ENCODE measurements at regions not wholly inside any gene's neighbourhood (a gene's known extent, or its start where the extent isn't known, plus 50 kb on each side); places are given as distances from the start of the nearest gene placed in this dataset.

- H3K36me3 ChIP-seq (ENCODE audit: insufficient read depth, low read length, poor library complexity, severe bottlenecking): no peaks in the 10 kb centered on the region
- no peaks in the 10 kb centered on the region for H3K27me3 ChIP-seq (replicated peaks; ENCODE audit: insufficient read depth, low read depth, low read length, poor library complexity)
- BruUV-seq (replicated peaks): no TSS peak
- no peak overlapping the region for H3K4me3 ChIP-seq (ENCODE audit: low read depth, low read length, poor library complexity, severe bottlenecking)
- no peak for DNase-seq (ENCODE audit: low spot score)
- H3K4me1 ChIP-seq (ENCODE audit: insufficient read depth, low read length, poor library complexity, severe bottlenecking): peaks cover 5% of the 10 kb centered on the region
- CTCF ChIA-PET: no interaction called here
- intact Hi-C loops (cut with micrococcal nuclease; ENCODE audit: unreplicated experiment): no loop called here
- TF ChIP-seq CTCF (conservative IDR thresholded peaks at IDR 0.05; ENCODE audit: low read depth, low read length) (no peak), EZH2 (IDR thresholded peaks at IDR 0.05; ENCODE audit: borderline replicate concordance, low read depth, low read length, poor library complexity, severe bottlenecking) (no peak)
- POLR2A ChIA-PET (ENCODE audit: low non-redundant PET): no interaction called here
- H3K9me3 ChIP-seq (ENCODE audit: low read depth, low read length, poor library complexity, severe bottlenecking): no peaks in the 10 kb centered on the region
- no peak overlapping the region for H3K27ac ChIP-seq (ENCODE audit: low read depth, low read length, poor library complexity, severe bottlenecking)
Measured at GRCh38 chr2:7884338-7884737, 797.5 kb upstream of the ID2 start.

DNA sequence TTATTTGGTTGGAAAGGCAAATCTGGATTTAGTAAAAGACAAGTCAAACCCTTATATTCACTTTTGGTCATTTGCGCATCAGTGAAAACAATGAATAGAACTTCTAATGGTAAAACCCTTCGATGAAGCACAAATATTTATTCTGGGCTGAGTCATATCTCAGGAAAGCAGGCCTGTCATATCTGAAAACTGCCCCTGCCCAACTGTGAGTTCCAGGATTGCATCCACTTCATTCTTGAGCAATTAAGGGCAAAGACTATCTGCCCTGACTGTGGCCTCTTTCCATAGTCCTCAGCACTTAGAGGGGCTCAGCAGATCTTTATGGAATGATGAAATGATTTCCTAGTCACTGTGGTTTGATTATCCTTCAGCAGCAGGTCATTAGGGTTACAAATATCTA is 795.2 kb upstream of the ID2 start:
- BruUV-seq (replicated peaks): no TSS peak
- ChIA-PET CTCF (no interaction called here), POLR2A (ENCODE audit: low non-redundant PET) (no interaction called here)
- Histone ChIP-seq H3K27me3 (replicated peaks; ENCODE audit: insufficient read depth, low read depth, low read length, poor library complexity) (no peaks in the 10 kb centered on the region), H3K4me1 (ENCODE audit: insufficient read depth, low read length, poor library complexity, severe bottlenecking) (peaks cover 5% of the 10 kb centered on the region), H3K4me3 (ENCODE audit: low read depth, low read length, poor library complexity, severe bottlenecking) (no peak overlapping the region), H3K9me3 (ENCODE audit: low read depth, low read length, poor library complexity, severe bottlenecking) (no peaks in the 10 kb centered on the region), H3K36me3 (ENCODE audit: insufficient read depth, low read length, poor library complexity, severe bottlenecking) (no peaks in the 10 kb centered on the region), H3K27ac (ENCODE audit: low read depth, low read length, poor library complexity, severe bottlenecking) (no peak overlapping the region)
- intact Hi-C loops (cut with micrococcal nuclease; ENCODE audit: unreplicated experiment): no loop called here
- no peak for TF ChIP-seq EZH2 (IDR thresholded peaks at IDR 0.05; ENCODE audit: borderline replicate concordance, low read depth, low read length, poor library complexity, severe bottlenecking)
- TF ChIP-seq CTCF (conservative IDR thresholded peaks at IDR 0.05; ENCODE audit: low read depth, low read length): no peak
- no peak for DNase-seq (ENCODE audit: low spot score)

DNA sequence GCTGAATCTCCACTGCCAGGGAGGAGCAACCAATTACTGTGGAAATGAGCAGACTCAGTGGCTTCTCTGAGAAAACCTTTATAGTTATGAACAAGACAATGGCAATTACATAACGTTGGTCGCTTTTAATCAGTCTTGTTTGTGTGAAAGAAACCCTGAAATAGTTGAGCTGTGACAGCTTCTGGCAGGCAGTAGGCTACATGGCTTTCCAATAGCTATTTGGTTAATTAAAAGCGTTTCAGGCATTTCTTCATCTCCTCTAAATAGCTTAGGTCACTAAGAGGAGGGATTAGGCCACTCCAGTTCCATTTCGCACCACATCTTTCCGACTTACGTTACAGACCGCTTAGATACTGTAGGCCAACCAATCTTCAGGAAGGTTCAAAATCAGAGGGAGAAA is 794.4 kb upstream of the ID2 start:
- H3K27ac ChIP-seq (ENCODE audit: low read depth, low read length, poor library complexity, severe bottlenecking): no peak overlapping the region
- DNase-seq (ENCODE audit: low spot score): no peak
- intact Hi-C loops (cut with micrococcal nuclease; ENCODE audit: unreplicated experiment): no loop called here
- no peaks in the 10 kb centered on the region for H3K27me3 ChIP-seq (replicated peaks; ENCODE audit: insufficient read depth, low read depth, low read length, poor library complexity)
- ChIA-PET CTCF (no interaction called here), POLR2A (ENCODE audit: low non-redundant PET) (no interaction called here)
- no peak for TF ChIP-seq CTCF (conservative IDR thresholded peaks at IDR 0.05; ENCODE audit: low read depth, low read length)
- no peak for TF ChIP-seq EZH2 (IDR thresholded peaks at IDR 0.05; ENCODE audit: borderline replicate concordance, low read depth, low read length, poor library complexity, severe bottlenecking)
- no peak overlapping the region for H3K4me3 ChIP-seq (ENCODE audit: low read depth, low read length, poor library complexity, severe bottlenecking)
- no peaks in the 10 kb centered on the region for H3K9me3 ChIP-seq (ENCODE audit: low read depth, low read length, poor library complexity, severe bottlenecking)
- peaks cover 5% of the 10 kb centered on the region for H3K4me1 ChIP-seq (ENCODE audit: insufficient read depth, low read length, poor library complexity, severe bottlenecking)
- H3K36me3 ChIP-seq (ENCODE audit: insufficient read depth, low read length, poor library complexity, severe bottlenecking): no peaks in the 10 kb centered on the region
- no TSS peak for BruUV-seq (replicated peaks)
